ENCODE measurements at regions not wholly inside any gene's neighbourhood (a gene's known extent, or its start where the extent isn't known, plus 50 kb on each side); places are given as distances from the start of the nearest gene placed in this dataset.

- H3K9me1 ChIP-seq (replicated peaks; ENCODE audit: control insufficient read depth, extremely low read depth, insufficient read depth, low read length), result no peaks in the 10 kb centered on the region
- H4K20me1 ChIP-seq (replicated peaks; ENCODE audit: control insufficient read depth, extremely low read depth, insufficient read depth, low read length), result no peaks in the 10 kb centered on the region
- H3K9me3 ChIP-seq (replicated peaks; ENCODE audit: control insufficient read depth, insufficient read depth, low read length), result no peaks in the 10 kb centered on the region
- H3K4me2 ChIP-seq (ENCODE audit: insufficient read depth, low read length), result no peak overlapping the region
- no peaks in the 10 kb centered on the region for H3K27me3 ChIP-seq (ENCODE audit: control insufficient read depth in 2 of 2, insufficient read depth in 2 of 2, low read length in 2 of 2)
- no peak for FAIRE-seq
- CTCF ChIA-PET, result no interaction called here
- H3K27ac ChIP-seq (ENCODE audit: insufficient read depth, low read depth, low read length), result no peak overlapping the region
- BruUV-seq (replicated peaks), result no TSS peak
- DNase-seq (ENCODE audit: low read depth, low spot score), result no peak
- no peak for TF ChIP-seq MYC (IDR thresholded peaks at IDR 0.05; ENCODE audit: low read depth, low read length)
- dilution Hi-C loops (cut with MboI; ENCODE audit: extremely low pct_ligation_motif_present, low sequenced_read_pairs), result no loop called here
- H3K79me2 ChIP-seq (ENCODE audit: control insufficient read depth, insufficient read depth, low read length), result no peaks in the 10 kb centered on the region
- H2AFZ ChIP-seq (ENCODE audit: low read depth, low read length), result no peak overlapping the region
- intact Hi-C loops (cut with micrococcal nuclease), result no loop called here
- H3K4me3 ChIP-seq (replicated peaks in 1 of 3; ENCODE audit: insufficient read depth in 1 of 3, low read depth in 1 of 3, low read length in 3 of 3), result no peak overlapping the region
- H3K36me3 ChIP-seq (ENCODE audit: control insufficient read depth in 2 of 2, extremely low read depth in 1 of 2, insufficient read depth in 2 of 2, low read length in 2 of 2), result no peaks in the 10 kb centered on the region
- no peak overlapping the region for H3K9ac ChIP-seq (replicated peaks; ENCODE audit: extremely low read depth, insufficient read depth, low read length)
- H3K4me1 ChIP-seq (ENCODE audit: control insufficient read depth, extremely low read depth, insufficient read depth, low read length), result no peaks in the 10 kb centered on the region
- POLR2A ChIA-PET, result no interaction called here
Observed at GRCh38 chr12:18939051-18939450, 190.5 kb upstream of the PLEKHA5 start.

DNA sequence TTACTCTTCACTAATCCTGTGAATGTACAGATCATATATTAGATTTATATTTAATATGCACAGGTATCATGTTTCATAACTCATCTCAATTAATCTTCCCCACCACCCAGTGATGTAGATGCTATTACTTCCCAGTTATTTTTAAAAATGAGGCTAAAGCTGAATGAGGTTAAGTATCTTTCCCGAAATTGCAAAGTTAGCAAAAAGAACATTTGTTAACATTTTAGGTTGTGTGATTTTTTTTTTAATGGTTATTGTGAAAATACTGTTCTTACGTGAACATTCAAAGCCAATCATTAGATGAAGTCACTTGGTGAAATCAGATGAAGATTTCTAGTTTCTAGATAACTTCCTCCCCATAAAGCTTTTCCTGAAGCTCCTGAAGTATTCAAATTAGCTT lies 186.9 kb upstream of the PLEKHA5 start:
- H3K9me3 ChIP-seq (replicated peaks; ENCODE audit: control insufficient read depth, insufficient read depth, low read length), result no peaks in the 10 kb centered on the region
- H3K27ac ChIP-seq (ENCODE audit: insufficient read depth, low read depth, low read length), result no peak overlapping the region
- no peaks in the 10 kb centered on the region for H3K27me3 ChIP-seq (ENCODE audit: control insufficient read depth in 2 of 2, insufficient read depth in 2 of 2, low read length in 2 of 2)
- H3K9ac ChIP-seq (replicated peaks; ENCODE audit: extremely low read depth, insufficient read depth, low read length), result no peak overlapping the region
- H3K36me3 ChIP-seq (ENCODE audit: control insufficient read depth in 2 of 2, extremely low read depth in 1 of 2, insufficient read depth in 2 of 2, low read length in 2 of 2), result no peaks in the 10 kb centered on the region
- ChIA-PET POLR2A (no interaction called here), CTCF (no interaction called here)
- no peaks in the 10 kb centered on the region for H3K9me1 ChIP-seq (replicated peaks; ENCODE audit: control insufficient read depth, extremely low read depth, insufficient read depth, low read length)
- BruUV-seq (replicated peaks), result no TSS peak
- H3K4me3 ChIP-seq (replicated peaks in 1 of 3; ENCODE audit: insufficient read depth in 1 of 3, low read depth in 1 of 3, low read length in 3 of 3), result no peak overlapping the region
- H2AFZ ChIP-seq (ENCODE audit: low read depth, low read length), result no peak overlapping the region
- TF ChIP-seq GATA2 (IDR thresholded peaks at IDR 0.05; ENCODE audit: insufficient read depth, insufficient read length, low read depth, low read length) (no peak), MYC (IDR thresholded peaks at IDR 0.05; ENCODE audit: low read depth, low read length) (no peak), FOS (IDR thresholded peaks at IDR 0.05; ENCODE audit: borderline replicate concordance, insufficient read depth, low read length) (no peak), MAX (IDR thresholded peaks at IDR 0.05; ENCODE audit: insufficient read depth, insufficient read length) (no peak), POLR2AphosphoS5 (IDR thresholded peaks at IDR 0.05; ENCODE audit: insufficient read depth, low read depth, low read length) (no peak), EZH2 (IDR thresholded peaks at IDR 0.05; ENCODE audit: borderline replicate concordance, low read depth, low read length, severe bottlenecking) (no peak), JUN (IDR thresholded peaks at IDR 0.05; ENCODE audit: borderline replicate concordance, insufficient read depth, insufficient read length, low read depth) (no peak), POLR2A (IDR thresholded peaks at IDR 0.05; ENCODE audit: low read depth, low read length) (no peak), CTCF (IDR thresholded peaks at IDR 0.05; ENCODE audit: extremely low read depth in 1 of 2, insufficient read depth in 1 of 2, low read depth in 1 of 2, low read length in 2 of 2) (no peak)
- H4K20me1 ChIP-seq (replicated peaks; ENCODE audit: control insufficient read depth, extremely low read depth, insufficient read depth, low read length), result no peaks in the 10 kb centered on the region
- no peak for DNase-seq (ENCODE audit: low read depth, low spot score)
- dilution Hi-C loops (cut with MboI; ENCODE audit: extremely low pct_ligation_motif_present, low sequenced_read_pairs) (no loop called here), intact Hi-C loops (cut with micrococcal nuclease) (no loop called here)
- no peak for FAIRE-seq
- no peak overlapping the region for H3K4me2 ChIP-seq (ENCODE audit: insufficient read depth, low read length)
- H3K4me1 ChIP-seq (ENCODE audit: control insufficient read depth, extremely low read depth, insufficient read depth, low read length), result no peaks in the 10 kb centered on the region
- H3K79me2 ChIP-seq (ENCODE audit: control insufficient read depth, insufficient read depth, low read length), result no peaks in the 10 kb centered on the region
